WTC11 (cell line): ENCODE measurements at regions not wholly inside any gene's neighbourhood (a gene's known extent, or its start where the extent isn't known, plus 50 kb on each side); places are given as distances from the start of the nearest gene placed in this dataset.

Experiments used
- ATAC-seq: fragments of 200-7000 bp; cut with Tn5 transposase; 2 replicates; pipeline ENCODE4 v1.10.0; 2021; ENCODE audit warnings: mild to moderate bottlenecking, moderate library complexity
- CTCF ChIA-PET: fragments of 300-600 bp; sonication (Branson Sonifier 250); formaldehyde crosslinking; loops from one replicate; lab custom pipeline; 2021; ENCODE audit warnings: antibody characterized with exemption; lab: Charles Lee
- POLR2A ChIA-PET: fragments of 350-600 bp; sonication (Branson Sonifier 250); formaldehyde crosslinking; loops from one replicate; lab custom pipeline; 2021; ENCODE audit warnings: antibody characterized with exemption; lab: Charles Lee
- DNase-seq: peaks from one replicate; pipeline ENCODE4 v3.0.0; 2021; ENCODE audit warnings: low spot score
- H3K27ac Mint-ChIP-seq: 2 replicates; pipeline ENCODE4 v1.8.0; 2021; ENCODE audit warnings: mixed read lengths
- H3K27me3 Mint-ChIP-seq: 2 replicates; pipeline ENCODE4 v1.8.0; 2021; ENCODE audit warnings: low read depth, mild to moderate bottlenecking, moderate library complexity, mixed read lengths
- H3K36me3 Mint-ChIP-seq: 2 replicates; pipeline ENCODE4 v1.8.0; 2021; ENCODE audit warnings: mixed read lengths
- H3K4me1 Mint-ChIP-seq: 2 replicates; pipeline ENCODE4 v1.8.0; 2022; ENCODE audit warnings: mixed read lengths
- H3K4me3 Mint-ChIP-seq: 2 replicates; pipeline ENCODE4 v1.8.0; 2021; ENCODE audit warnings: mild to moderate bottlenecking, moderate library complexity, mixed read lengths
- H3K9me3 Mint-ChIP-seq: 2 replicates; pipeline ENCODE4 v1.8.0; 2021; ENCODE audit warnings: mixed read lengths
- AR ChIP-seq: fragments of 250-450 bp; sonication (Bioruptor Pico); IDR thresholded peaks from 2 replicates; pipeline ENCODE4 v1.9.0; 2021; ENCODE audit warnings: mild to moderate bottlenecking
- ATF6 ChIP-seq: sonication (generic); formaldehyde crosslinking; IDR thresholded peaks from 2 replicates; pipeline ENCODE4 v1.8.1; 2023; ENCODE audit warnings: mild to moderate bottlenecking, missing genetic modification reagents
- CDX4 ChIP-seq: fragments of 250-450 bp; sonication (Bioruptor Pico); IDR thresholded peaks from 2 replicates; pipeline ENCODE4 v1.9.0; 2021; ENCODE audit warnings: moderate library complexity, mild to moderate bottlenecking, inconsistent platforms, borderline replicate concordance
- CREB1 ChIP-seq: sonication (generic); formaldehyde crosslinking; IDR thresholded peaks from 2 replicates; pipeline ENCODE4 v1.8.0; 2023; ENCODE audit warnings: mild to moderate bottlenecking, missing genetic modification reagents
- CREM ChIP-seq: sonication (generic); formaldehyde crosslinking; IDR thresholded peaks from 2 replicates; pipeline ENCODE4 v1.8.1; 2022; ENCODE audit warnings: mild to moderate bottlenecking, missing genetic modification reagents, moderate library complexity
- ERG ChIP-seq: fragments of 250-450 bp; sonication (Bioruptor Pico); IDR thresholded peaks from 2 replicates; pipeline ENCODE4 v1.8.0; 2021; ENCODE audit warnings: mild to moderate bottlenecking
- ESRRA ChIP-seq: sonication (generic); formaldehyde crosslinking; IDR thresholded peaks from 2 replicates; pipeline ENCODE4 v1.8.1; 2022; ENCODE audit warnings: mild to moderate bottlenecking, missing genetic modification reagents, borderline replicate concordance
- GRHL2 ChIP-seq: fragments of 250-450 bp; sonication (Bioruptor Pico); IDR thresholded peaks from 2 replicates; pipeline ENCODE4 v1.8.0; 2022; ENCODE audit warnings: mild to moderate bottlenecking, moderate library complexity; ENCODE audit not compliant: insufficient replicate concordance, severe bottlenecking
- NFYB ChIP-seq: sonication (generic); formaldehyde crosslinking; conservative IDR thresholded peaks from 2 replicates; pipeline ENCODE4 v1.8.0; 2022; ENCODE audit warnings: low read depth, missing genetic modification reagents
- NR1H2 ChIP-seq: sonication (generic); formaldehyde crosslinking; IDR thresholded peaks from 2 replicates; pipeline ENCODE4 v1.9.0; 2021; ENCODE audit warnings: mild to moderate bottlenecking, moderate library complexity, missing genetic modification reagents
- PREB ChIP-seq: sonication (generic); formaldehyde crosslinking; IDR thresholded peaks from 2 replicates; pipeline ENCODE4 v1.8.1; 2022; ENCODE audit warnings: mild to moderate bottlenecking, missing genetic modification reagents, moderate library complexity, borderline replicate concordance
- PRRX2 ChIP-seq: fragments of 250-450 bp; sonication (Bioruptor Pico); IDR thresholded peaks from 2 replicates; pipeline ENCODE4 v1.8.0; 2021; ENCODE audit warnings: mild to moderate bottlenecking
- SMAD3 ChIP-seq: sonication (generic); formaldehyde crosslinking; IDR thresholded peaks from 2 replicates; pipeline ENCODE4 v1.8.0; 2022; ENCODE audit warnings: missing genetic modification reagents, mild to moderate bottlenecking, borderline replicate concordance
- SP1 ChIP-seq: sonication (generic); formaldehyde crosslinking; conservative IDR thresholded peaks from 2 replicates; pipeline ENCODE4 v1.8.1; 2022; ENCODE audit warnings: missing genetic modification reagents
- TP53 ChIP-seq: sonication (generic); formaldehyde crosslinking; IDR thresholded peaks from 2 replicates; pipeline ENCODE4 v1.8.1; 2023; ENCODE audit warnings: mild to moderate bottlenecking, missing genetic modification reagents
- ZBTB21 ChIP-seq: sonication (generic); formaldehyde crosslinking; IDR thresholded peaks from 2 replicates; pipeline ENCODE4 v1.8.1; 2023; ENCODE audit warnings: mild to moderate bottlenecking, missing genetic modification reagents, borderline replicate concordance
- ZNF232 ChIP-seq: sonication (generic); formaldehyde crosslinking; IDR thresholded peaks from 2 replicates; pipeline ENCODE4 v1.8.0; 2022; ENCODE audit warnings: mild to moderate bottlenecking, missing genetic modification reagents

GRCh38 chrX:39823854-39824253 is 273.9 kb downstream of the BCOR start:
- TF ChIP-seq CDX4 (CRISPR knock-in tag): no peak
- TF ChIP-seq GRHL2 (CRISPR knock-in tag): no peak
- no peak for TF ChIP-seq SP1
- no peak for TF ChIP-seq ZBTB21
- no peak for TF ChIP-seq PREB
- no peak for TF ChIP-seq PRRX2
- no peak for TF ChIP-seq ESRRA (CRISPR knock-in tag)
- no peak for TF ChIP-seq CREM
- ChIA-PET POLR2A (interaction anchor here (0.6 kb wide), 2 partner anchors 43 to 190 kb away, joined by 3 to 4 read pairs; no protein-coding TSS in a partner anchor), CTCF (interaction anchor here (1.3 to 1.4 kb wide), 2 partner anchors 17 to 28 kb away, joined by 3 read pairs; no protein-coding TSS in a partner anchor)
- Mint-ChIP-seq H3K27me3 (peaks cover 9% of the 10 kb centered on the region), H3K4me3 (no peak overlapping the region), H3K36me3 (peaks cover 4% of the 10 kb centered on the region; the same call in 1 of the 2 replicates), H3K4me1 (peaks cover 47% of the 10 kb centered on the region), H3K27ac (no peak overlapping the region), H3K9me3 (no peaks in the 10 kb centered on the region)
- ATAC-seq (no peak), DNase-seq (no peak)

- Mint-ChIP-seq H3K4me3 (no peak overlapping the region), H3K9me3 (no peaks in the 10 kb centered on the region), H3K36me3 (peaks cover 4% of the 10 kb centered on the region; the same call in 1 of the 2 replicates), H3K27ac (no peak overlapping the region), H3K4me1 (peaks cover 34% of the 10 kb centered on the region), H3K27me3 (peaks cover 9% of the 10 kb centered on the region)
- CTCF ChIA-PET: no interaction called here
- no peak for ATAC-seq
- no peak for DNase-seq
- POLR2A ChIA-PET: interaction anchor here (0.7 kb wide), 1 partner anchor 10 kb away, joined by 3 read pairs; no protein-coding TSS in a partner anchor
- TF ChIP-seq CREB1 (CRISPR knock-in tag): no peak
Measured at GRCh38 chrX:39826813-39827543, 270.8 kb downstream of the BCOR start.

- Mint-ChIP-seq H3K9me3 (no peaks in the 10 kb centered on the region), H3K4me1 (peaks cover 26% of the 10 kb centered on the region), H3K27ac (no peak overlapping the region), H3K4me3 (no peak overlapping the region), H3K36me3 (peaks cover 4% of the 10 kb centered on the region; the same call in 1 of the 2 replicates), H3K27me3 (peaks cover 9% of the 10 kb centered on the region)
- no peak for TF ChIP-seq NFYB (CRISPR knock-in tag)
- POLR2A ChIA-PET: interaction anchor here (0.7 kb wide), 1 partner anchor 11 kb away, joined by 3 read pairs; no protein-coding TSS in a partner anchor
- CTCF ChIA-PET: no interaction called here
- DNase-seq (no peak), ATAC-seq (no peak)
Measured at GRCh38 chrX:39827951-39828350, 269.8 kb downstream of the BCOR start.

- CTCF ChIA-PET: no interaction called here
- Mint-ChIP-seq H3K9me3 (no peaks in the 10 kb centered on the region), H3K4me3 (no peak overlapping the region)
Measured at GRCh38 chrX:39828971-39829370, 268.8 kb downstream of the BCOR start.

GRCh38 chrX:39829965-39830364 is 267.8 kb downstream of the BCOR start:
- Mint-ChIP-seq H3K27me3 (0 out of 2 replicates have a peak, but pooled peaks cover 3% of the 10 kb centered on the region), H3K9me3 (no peaks in the 10 kb centered on the region), H3K27ac (no peak overlapping the region), H3K4me3 (no peak overlapping the region), H3K36me3 (no peaks in the 10 kb centered on the region), H3K4me1 (peaks cover 11% of the 10 kb centered on the region)
- ATAC-seq (no peak), DNase-seq (no peak)
- ChIA-PET CTCF (interaction anchor here (0.9 to 1.5 kb wide), 2 partner anchors 10 to 11 kb away, joined by 5 to 6 read pairs; no protein-coding TSS in a partner anchor), POLR2A (interaction anchor here (0.8 kb wide), 1 partner anchor 353 kb away, joined by 3 read pairs; no protein-coding TSS in a partner anchor)
- TF ChIP-seq NR1H2 (CRISPR knock-in tag): no peak
- no peak for TF ChIP-seq AR (CRISPR knock-in tag)
- no peak for TF ChIP-seq ZNF232 (CRISPR knock-in tag)
- no peak for TF ChIP-seq ERG (CRISPR knock-in tag)
- TF ChIP-seq SMAD3 (CRISPR knock-in tag): no peak
- no peak for TF ChIP-seq ATF6

More at GRCh38 chrX:39828971-39829370, 268.8 kb downstream of the BCOR start:
- peaks cover 6% of the 10 kb centered on the region for H3K27me3 Mint-ChIP-seq
- peaks cover 17% of the 10 kb centered on the region for H3K4me1 Mint-ChIP-seq
- H3K27ac Mint-ChIP-seq: no peak overlapping the region
- POLR2A ChIA-PET: no interaction called here
- no peak for DNase-seq
- TF ChIP-seq TP53 (CRISPR knock-in tag): no peak
- ATAC-seq: no peak
- no peaks in the 10 kb centered on the region for H3K36me3 Mint-ChIP-seq
